IPS DF 4.7 (cell line): ENCODE measurements at regions not wholly inside any gene's neighbourhood (a gene's known extent, or its start where the extent isn't known, plus 50 kb on each side); places are given as distances from the start of the nearest gene placed in this dataset.
"Not testable (repeated sequence)": the region's sequence is repeated elsewhere in the genome, so short reads cannot be mapped to it uniquely, and the experiment has no call there.

ENCODE experiments used
- DNase-seq: peaks from one replicate; pipeline ENCODE4 v3.0.0-alpha.2; 2013; ENCODE audit warnings: low spot score; ENCODE audit errors: extremely low read depth

DNA sequence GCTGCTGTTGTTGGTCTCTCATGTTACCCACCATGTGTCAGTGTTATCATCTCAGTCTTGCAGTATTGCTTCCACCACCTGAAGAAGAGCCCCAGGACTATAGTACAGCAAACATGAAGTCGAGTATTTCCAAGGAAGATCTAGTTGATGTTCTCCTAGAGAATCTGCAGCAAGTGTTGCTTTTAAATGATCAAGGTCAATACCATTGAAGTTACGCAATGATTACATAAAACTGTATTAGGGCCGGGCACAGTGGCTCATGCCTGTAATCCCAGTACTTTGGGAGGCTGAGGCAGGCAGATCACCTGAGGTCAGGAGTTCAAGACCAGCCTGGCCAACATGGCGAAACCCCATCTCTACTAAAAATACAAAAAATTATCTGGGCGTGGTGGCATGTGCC lies 173.9 kb downstream of the TJP1 start:
- not testable (repeated sequence) for DNase-seq

DNA sequence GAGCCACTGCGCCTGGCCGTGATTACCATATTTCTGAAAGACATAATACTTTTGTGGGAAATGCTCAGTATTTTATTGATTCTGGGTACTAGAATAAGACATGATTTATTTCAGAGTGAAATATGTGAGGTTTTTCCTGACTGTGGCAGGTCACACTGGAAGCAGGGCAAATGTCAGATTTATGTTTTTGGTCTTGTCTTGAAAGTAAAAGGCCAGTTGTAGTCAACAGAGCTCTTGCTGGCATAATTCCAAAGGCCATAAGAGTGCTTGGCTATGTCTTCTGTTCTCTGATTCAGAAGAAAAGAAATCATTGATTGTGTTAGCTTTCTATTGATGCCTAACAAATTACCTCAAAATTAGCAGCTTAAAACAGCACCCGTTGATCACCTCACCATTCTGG lies 176.4 kb downstream of the TJP1 start:
- no peak for DNase-seq

DNA sequence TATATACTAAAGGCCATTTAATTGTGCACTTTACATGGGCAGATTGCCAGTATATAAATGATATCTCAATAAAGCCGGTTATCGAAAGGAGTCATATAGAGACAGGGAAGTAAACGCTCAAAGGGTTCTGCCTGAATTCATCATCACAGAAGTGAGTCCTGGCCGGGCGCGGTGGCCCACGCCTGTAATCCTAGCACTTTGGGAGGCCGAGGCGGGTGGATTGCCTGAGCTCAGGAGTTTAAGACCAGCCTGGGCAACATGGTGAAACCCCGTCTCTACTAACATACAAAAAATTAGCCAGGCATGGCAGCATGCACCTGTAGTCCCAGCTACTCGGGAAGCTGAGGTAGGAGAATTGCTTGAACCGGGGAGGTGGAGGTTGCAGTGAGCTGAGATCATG lies 177.9 kb downstream of the TJP1 start:
- DNase-seq: not testable (repeated sequence)

DNA sequence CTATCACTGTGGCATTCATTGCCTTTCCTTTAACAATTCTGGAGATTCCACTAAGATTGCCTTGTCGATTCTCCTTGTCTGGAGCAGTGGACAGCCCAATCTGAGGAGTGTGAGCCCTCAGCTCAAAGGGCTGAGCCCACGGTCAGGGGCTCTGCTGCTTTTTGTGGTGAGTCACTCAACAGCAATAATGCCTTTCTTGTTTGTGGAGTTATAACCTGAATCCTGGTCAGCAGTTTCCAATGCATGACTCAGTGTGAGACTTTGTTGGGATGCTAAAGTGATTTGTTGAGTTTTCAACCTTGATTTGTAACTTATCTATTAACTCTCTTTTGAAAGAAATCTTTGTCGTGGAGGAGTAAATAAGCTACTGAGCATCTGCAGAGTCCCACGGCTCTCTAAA lies 183.5 kb downstream of the TJP1 start:
- no peak for DNase-seq

DNA sequence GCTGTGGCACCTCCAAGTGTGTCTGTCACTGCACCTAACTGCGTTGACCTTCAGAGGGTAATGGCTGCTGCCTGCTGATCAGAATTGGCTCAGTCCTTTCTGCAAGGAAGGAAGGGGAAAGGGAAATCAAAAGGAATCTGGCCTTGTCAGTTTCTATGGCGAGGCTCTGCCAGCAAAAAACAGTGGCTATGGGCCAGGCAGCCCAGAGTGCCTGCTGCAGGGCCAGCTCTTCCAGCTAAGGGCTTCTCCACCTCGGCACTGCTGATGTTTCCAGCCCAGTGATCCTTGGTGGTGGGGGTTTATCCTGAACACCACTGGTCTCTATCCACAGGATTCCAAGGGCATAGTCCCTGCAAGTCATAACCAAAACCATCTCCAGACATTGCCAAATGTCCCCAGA lies 184.3 kb downstream of the TJP1 start:
- no peak for DNase-seq

DNA sequence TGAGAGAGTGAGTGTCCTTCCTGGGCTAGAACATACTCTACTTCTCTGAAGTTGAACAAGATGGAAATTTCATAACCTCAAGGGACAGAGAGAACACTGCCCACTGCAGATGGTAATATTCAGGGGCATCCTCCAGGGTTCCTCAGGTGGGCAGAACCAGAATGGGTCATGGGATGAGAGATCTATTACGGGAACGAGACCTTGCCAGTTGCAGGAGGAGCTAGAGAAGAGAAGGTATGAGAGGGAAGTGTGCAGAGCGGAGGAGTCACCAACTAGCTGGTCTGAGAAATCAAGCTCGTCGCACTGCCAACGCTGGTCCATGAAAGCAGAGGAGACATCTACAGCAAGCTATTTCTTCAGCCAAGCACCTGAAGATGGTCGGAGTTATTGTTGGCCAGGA lies 184.7 kb downstream of the TJP1 start:
- DNase-seq: no peak

DNA sequence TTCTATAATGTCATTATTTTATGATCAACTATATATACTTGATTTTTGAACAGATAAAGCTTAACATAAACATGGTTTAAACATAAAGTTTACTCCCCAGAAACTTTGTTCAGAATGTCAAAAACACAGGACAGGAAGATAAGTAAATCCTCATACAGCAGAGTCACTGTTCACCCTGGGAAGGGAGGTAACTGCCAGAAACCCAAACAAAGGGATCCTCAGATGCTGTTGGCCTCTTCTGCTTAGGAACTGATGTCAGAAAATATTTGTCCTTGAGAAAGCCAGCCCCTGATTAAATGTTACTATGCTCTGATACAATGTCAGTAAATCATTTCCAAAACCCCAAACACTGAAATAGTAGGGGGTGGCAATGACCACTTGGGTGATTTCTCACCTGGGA lies 185.3 kb downstream of the TJP1 start:
- no peak for DNase-seq

DNA sequence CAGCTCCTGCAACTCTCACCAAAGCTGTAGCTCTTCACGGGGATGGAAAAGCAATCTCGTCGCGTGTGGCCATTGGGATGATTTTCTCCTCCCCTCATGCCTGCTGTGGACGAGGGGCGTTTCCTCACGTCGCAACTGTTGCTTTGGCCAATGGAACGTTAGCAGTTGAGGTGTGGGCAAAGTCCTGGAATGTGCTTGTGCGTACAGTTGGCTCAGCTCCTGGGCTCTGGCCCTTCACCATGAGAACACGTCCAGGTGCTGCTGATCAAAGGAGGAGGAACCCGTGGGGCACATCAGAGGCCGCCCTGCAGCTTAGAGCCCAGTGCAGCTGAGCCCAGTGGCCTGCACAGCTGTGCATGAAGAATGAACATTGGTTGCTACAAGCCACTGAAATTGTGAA lies 186.1 kb downstream of the TJP1 start:
- DNase-seq: no peak

DNA sequence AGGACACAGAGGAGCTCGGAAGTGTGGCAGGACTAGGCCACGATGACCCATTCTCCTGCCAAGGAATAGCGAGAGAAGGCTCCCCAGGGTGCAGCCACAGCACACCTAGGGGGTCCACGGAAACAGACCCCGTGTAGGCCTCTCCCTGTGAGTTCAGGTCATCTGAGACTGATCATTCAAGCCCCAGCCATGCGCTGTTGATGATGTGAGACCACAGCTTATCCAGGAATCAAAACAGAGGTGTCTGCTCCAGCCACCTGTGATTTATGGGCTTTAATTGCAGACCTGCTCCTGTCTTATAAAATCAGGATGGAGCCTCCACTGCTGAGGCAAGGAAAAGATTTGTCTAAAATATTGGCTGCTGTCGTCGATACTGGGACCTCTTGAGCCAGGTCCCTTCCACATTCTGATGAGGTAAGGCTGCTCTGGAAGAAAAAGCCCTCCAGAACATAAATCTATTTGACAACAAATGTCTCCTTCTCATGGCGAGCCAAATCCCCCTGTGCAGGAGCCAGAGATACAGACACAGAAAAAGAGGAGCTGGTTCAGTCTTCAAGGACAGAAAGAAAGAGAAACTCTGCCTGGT lies 186.7 kb downstream of the TJP1 start:
- no peak for DNase-seq

DNA sequence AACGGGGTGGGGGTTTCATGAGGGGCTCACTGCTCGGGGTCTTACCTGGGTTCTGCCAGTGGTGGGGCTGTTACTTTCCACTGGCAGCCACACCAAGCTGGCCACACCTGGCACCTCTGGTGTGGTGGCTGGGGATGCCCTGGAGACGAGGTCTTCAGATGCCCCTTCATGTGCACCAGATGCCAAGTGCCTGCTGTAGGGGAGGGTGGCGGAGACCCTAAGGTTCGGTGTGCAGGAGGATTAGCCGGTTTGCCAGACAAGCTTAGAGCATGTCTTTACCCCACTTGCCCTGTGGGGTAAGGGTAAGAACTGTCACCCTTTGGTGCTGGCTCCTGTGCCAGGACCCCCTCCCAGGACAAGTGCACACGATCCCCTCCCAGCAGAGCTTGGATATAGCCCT lies 188.3 kb downstream of the TJP1 start:
- no peak for DNase-seq

DNA sequence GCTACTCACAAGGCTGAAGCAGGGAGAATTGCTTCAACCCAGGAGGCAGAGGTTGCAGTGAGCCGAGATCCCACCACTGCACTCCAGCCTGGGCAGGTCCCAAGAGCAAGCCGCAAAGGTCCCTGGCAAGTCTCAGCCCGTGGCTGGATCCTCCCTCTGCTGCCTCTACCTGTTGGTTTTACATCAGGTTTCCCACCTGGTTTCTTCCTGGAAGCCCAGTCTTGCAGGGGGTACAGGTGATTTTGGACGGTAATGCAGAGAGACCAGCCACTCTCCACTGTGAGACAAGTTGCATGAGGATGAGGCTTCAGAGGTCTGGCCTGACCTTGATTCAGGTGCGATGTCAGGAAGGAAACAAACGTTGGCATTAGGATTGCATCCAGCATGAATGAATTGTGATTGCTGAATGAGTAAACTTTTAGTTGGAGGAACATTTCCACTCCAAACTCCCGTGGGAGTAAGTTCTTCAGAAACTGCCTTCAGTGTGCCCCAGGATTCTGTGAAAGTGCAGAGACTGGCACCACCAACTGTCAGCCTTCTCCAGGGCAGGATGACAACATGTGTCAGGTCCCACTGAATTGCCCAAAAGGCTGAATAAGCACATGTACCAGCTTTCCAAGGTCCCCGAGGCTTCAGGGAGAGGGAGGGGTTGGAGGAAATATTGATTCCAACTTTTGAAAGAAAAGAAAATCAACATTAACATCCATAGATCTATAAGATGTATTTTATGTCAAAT lies 189.4 kb downstream of the TJP1 start:
- DNase-seq: no peak

DNA sequence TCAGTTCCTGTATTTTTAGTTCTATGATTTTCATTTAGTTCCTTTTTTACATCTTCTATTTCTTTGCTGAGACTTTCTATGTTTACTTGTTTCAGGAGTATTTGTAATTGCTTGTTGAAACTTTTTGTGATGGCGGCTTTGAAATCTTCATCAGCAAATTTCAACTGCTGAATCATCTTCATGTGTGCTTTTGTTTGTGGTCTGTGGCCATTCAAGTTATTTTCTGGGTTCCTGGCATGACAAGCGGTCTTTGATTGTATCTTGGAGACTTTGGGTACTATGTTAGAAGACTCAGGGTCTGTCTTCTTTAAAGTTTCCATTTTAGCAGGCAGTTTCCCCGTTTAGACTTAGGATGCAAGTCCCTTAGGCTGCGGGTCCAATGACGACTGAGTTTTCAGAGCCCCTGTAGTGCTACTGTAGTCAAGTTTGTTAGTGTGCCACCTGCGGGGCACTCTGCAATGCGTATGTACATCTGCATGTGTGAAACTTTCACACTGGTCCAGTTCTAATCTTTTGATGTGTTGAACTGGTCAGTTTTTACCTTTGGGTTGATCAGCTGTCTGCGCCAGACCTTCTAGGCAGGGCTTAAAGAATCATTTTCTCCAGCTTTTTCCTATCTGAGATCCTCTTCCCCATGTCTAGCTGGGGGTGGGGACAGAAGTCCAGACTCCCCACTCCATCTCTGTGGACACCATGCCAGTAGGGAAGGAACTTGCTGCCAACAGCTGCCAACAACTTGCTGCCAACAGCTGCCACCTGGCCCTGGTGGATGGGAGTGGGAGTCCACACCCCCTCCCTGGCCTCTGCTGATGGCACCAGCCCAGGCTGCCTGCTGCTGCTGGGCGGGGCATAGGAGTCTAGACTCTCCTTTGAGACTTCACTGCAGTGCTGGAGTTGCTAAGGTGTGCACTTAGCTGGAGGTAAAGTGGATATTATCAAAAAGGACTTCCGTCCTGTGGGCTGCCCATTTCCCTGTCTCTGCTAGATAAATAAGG lies 190.9 kb downstream of the TJP1 start:
- no peak for DNase-seq

DNA sequence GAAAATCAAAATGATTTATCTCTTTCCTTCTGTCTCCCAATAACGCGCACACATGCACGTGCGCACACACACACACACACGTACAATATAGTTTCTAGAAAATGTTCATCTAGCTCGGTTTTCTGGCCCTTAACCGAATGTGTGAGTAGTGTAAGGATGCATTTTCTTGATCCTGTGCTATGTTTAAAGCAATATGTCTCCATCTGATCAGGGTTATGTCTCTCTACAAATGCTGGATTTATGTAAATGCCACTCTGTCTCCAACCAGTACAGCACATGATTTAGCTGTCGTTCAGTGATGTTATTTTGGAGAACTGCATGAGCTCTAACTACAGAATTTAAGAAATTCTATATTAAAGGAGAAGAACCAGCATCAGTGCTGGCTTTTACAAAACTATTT lies 198.0 kb downstream of the TJP1 start:
- no peak for DNase-seq

DNA sequence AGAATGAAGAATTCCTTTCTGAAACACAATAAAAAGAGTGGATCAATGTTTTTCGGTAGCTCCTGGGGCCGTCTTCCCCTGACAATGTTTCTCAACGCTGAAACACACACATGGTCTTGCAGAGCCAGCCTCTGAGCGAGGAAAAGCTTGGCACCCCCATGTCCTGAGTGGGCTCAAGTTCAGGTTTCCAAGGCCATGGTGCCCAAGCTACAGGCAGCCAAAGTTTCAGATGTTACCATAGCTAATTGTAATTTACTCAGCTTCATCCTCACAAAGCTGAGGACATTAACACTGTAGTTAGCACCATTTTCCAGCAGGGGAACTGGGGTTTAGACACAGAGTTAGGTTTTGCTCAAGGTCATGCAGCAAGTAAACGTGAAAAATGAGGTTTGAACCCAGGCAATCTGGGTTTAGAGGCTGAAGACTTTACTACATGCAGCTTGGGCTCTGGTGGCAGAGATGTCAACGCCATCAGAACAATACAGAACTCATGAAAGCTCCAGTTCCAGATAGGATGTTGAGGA lies 199.1 kb downstream of the TJP1 start:
- DNase-seq: no peak

DNA sequence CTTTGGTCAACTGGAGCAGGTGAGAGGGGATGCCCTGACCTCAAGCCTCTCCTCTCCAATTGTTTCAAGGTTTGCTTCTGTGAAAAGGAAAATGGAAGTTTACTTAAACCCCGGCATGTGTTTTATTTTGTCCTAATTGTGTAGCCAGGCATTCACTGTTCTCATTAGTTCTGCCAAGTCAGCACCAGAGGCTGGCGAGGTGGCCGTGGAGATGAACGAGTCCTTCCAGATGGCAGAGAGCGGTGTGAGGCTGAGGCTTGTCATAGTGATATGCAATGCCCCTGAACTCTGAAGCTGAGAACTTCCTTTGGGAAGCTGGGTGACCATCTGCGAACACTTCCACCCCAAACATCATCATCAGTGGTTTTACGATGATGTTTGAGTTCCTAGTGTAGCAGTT lies 199.6 kb downstream of the TJP1 start:
- DNase-seq: no peak

DNA sequence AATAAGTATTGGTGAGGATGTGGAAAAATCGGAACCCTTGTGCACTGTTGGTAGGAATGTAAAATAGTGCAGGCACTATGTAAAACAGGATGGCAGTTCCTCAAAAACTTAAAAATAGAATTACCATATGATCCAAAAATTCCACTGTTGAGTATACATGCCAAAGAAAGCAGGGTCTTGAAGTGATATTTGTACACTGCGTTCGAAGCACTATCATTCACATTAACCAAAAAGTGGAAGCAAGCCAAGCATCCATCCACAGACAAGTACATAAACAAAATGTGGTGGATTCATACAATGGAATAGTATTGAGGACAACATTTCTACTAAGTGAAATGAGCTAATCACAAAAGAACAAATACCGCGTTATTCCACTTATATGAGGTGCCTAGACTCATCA lies 200.7 kb downstream of the TJP1 start:
- DNase-seq: no peak

DNA sequence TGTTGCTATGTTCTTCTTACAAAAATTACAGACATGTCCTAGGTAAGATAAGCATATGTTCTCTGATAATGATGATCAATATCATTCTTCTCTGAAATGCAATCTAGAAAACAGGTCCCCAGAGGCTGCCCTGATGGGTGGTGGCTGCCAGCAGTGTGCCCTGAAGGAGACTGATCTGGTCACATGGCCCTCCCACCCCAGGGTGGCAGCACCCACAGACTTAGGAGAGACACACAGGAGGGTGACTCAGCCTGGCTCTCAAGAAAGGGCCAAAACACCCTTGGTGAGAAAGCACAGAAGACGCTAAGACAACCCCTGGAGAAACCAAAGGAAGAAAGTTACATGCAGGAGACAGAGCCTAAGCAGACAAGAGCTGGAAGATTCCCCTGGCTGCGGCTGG lies 203.7 kb downstream of the TJP1 start:
- no peak for DNase-seq

DNA sequence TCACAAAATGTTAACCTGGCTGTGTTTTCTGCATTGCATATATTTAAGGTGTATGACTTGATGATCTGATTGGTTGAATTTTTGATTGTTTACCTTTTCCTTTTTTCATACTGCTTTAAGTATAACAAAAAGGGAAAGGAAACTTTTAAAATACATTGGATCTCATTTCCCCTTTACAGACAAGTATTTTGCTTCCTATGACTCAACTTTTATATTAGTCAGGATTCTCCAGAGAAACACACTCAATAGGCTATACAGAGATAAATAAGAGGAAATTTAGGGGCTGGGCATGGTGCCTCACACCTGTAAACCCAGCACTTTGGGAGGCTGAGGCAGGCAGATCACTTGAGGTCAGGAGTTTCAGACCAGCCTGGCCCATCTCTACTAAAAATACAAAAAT lies 205.8 kb downstream of the TJP1 start:
- no peak for DNase-seq

DNA sequence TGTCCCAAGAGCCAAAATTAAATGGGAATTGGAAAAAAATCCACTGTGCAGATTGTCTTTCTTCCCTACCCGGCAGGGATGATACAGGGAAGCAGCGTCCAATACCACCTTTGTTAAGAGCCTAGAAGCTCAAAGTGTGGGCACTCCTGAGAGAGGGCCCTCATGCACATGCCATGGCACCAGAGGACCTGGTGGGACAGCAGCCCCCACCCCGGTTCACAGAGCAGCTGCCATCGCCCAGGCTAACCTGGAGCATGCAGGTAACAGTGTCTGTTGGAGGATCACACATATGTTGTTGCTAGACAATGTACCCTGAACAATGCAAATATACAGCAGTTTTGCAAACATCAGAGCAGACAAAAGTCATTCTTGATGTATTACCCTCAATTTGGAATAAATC lies 206.5 kb downstream of the TJP1 start:
- DNase-seq: no peak

DNA sequence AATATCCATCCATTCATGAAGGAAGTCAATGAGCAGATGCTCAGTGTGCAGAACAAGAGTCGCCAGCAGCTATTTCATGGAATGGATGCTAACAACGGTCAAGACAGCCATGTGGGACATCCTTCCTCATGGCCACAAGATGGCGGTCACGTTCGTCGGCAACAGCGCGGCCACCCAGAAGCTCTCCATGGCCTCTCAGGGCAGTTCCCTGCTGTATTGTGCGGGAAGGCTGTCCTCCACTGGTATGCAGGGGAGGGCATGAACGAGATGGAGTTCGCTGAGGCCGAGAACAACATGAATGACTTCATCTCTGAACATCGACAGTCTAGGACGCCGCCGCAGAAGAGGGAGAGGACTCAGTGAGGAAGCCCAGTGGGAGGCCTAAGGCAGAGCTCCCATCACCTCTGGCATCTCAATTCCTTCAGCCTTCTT lies 208.3 kb downstream of the TJP1 start:
- DNase-seq: no peak

DNA sequence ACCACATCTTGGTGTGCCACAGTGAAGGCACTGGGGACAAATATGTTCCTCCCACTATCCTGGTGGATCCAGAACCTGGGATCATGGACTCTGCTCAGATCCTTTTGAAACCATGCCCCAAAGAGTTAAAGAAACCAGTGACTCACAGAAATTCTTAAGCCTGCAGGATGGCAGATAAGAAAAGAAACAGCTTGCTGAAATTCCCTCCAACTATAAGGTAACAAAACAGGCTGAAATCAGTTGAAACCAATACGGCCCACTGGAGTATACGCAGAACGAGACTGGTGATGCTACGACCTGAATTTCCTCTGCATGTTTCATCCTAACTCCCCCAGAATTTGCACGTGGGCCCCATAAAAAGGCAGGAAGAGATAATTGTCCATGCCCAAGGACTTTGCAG lies 209.6 kb downstream of the TJP1 start:
- no peak for DNase-seq

DNA sequence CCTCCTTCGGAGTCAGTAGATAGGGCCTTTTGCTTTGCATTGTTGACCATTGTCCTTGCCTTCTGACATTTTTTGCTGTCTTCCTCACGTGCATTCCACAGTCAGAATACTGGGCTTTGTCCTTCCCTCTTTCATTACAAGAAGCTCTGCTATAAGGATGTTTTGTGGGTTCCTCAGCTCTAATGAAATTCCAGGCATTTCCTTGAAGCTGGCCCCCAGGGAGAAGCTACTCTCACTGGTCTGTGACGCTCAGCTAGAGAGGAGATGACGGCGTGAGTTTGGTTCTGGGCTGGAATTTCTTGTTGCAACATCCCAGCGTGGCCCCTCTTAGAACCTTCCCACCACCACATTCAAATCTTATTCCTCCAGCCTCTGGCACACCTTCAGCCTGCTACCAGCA lies 210.2 kb downstream of the TJP1 start:
- no peak for DNase-seq
